ENCODE measurements at regions not wholly inside any gene's neighbourhood (a gene's known extent, or its start where the extent isn't known, plus 50 kb on each side); places are given as distances from the start of the nearest gene placed in this dataset.

- DNase-seq (ENCODE audit: low read depth): peak; percentile 25
- no peak for TF ChIP-seq CTCF (IDR thresholded peaks at IDR 0.05; ENCODE audit: control insufficient read depth, insufficient read depth, low read depth, low read length, missing control alignments)
- H3K4me3 ChIP-seq (ENCODE audit: control insufficient read depth, low read depth, low read length): no peak overlapping the region
These were observed 928.3 kb downstream of the NR2F1-AS1 start for GRCh38 chr5:92652756-92653155.

- peak; percentile 7 for TF ChIP-seq CTCF (IDR thresholded peaks at IDR 0.05; ENCODE audit: control insufficient read depth, insufficient read depth, low read depth, low read length, missing control alignments)
- no peak overlapping the region for H3K4me3 ChIP-seq (ENCODE audit: control insufficient read depth, low read depth, low read length)
- no peak for DNase-seq (ENCODE audit: low read depth)
These were observed 936.6 kb downstream of the NR2F1-AS1 start for GRCh38 chr5:92644266-92644886.

DNA sequence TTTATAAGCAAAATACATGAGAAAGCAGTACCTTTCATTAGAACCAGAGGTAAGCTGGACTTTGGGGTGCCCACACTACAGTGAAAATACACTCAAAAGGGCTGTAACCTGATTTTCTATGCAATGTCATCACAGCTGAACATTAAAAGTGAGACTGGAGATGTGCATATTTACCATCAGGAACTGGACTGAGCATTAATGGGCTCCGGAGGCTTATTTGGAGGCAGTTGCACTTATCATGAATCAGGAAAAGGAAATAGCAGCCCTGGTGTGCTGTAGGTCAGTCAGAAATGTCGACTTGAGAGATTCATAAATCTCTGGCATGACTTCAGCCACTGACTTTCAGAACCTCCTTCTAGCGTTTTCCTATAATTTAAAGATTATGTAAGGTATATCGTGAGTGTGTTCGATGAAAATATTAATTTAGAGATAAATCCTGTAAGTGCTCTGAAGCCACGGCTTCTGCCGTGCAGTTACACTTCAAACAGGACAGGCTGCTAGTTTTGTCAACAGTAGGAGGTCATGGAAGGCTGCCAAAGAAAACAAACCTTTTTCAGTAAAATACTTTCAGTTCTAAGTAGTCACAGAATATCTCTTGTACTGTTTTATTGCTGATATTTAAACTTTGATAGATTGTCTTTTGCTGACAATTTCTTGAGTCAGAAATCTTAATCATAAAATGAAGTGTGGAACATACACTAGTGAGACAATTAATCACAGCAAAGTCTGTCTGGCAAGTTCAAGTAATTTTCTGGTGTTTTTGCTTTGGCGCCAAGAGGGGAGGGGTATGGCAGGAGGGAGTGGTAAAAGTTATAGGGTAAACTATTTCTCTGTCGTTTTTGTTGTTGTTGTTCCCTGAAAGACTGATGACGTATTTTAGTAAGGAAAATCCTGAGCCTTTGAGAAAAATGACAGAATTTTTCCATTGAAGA, 939.7 kb downstream of the NR2F1-AS1 start:
- H3K4me3 ChIP-seq (ENCODE audit: control insufficient read depth, low read depth, low read length): peak overlapping the region; percentile 24
- no peak for TF ChIP-seq CTCF (IDR thresholded peaks at IDR 0.05; ENCODE audit: control insufficient read depth, insufficient read depth, low read depth, low read length, missing control alignments)
- DNase-seq (ENCODE audit: low read depth): peak; percentile 58

GRCh38 chr5:92640340-92640739, 940.7 kb downstream of the NR2F1-AS1 start:
- no peak overlapping the region for H3K4me3 ChIP-seq (ENCODE audit: control insufficient read depth, low read depth, low read length)
- no peak for DNase-seq (ENCODE audit: low read depth)
- no peak for TF ChIP-seq CTCF (IDR thresholded peaks at IDR 0.05; ENCODE audit: control insufficient read depth, insufficient read depth, low read depth, low read length, missing control alignments)

- TF ChIP-seq CTCF (IDR thresholded peaks at IDR 0.05; ENCODE audit: control insufficient read depth, insufficient read depth, low read depth, low read length, missing control alignments): no peak
- DNase-seq (ENCODE audit: low read depth): no peak
- H3K4me3 ChIP-seq (ENCODE audit: control insufficient read depth, low read depth, low read length): no peak overlapping the region
These were observed 943.1 kb downstream of the NR2F1-AS1 start for GRCh38 chr5:92637960-92638359.

- DNase-seq (ENCODE audit: low read depth): no peak
- TF ChIP-seq CTCF (IDR thresholded peaks at IDR 0.05; ENCODE audit: control insufficient read depth, insufficient read depth, low read depth, low read length, missing control alignments): no peak
- no peak overlapping the region for H3K4me3 ChIP-seq (ENCODE audit: control insufficient read depth, low read depth, low read length)
These were observed 943.8 kb downstream of the NR2F1-AS1 start for GRCh38 chr5:92637247-92637646.

All from AG09309 (cell line).